ENCODE measurements at regions not wholly inside any gene's neighbourhood (a gene's known extent, or its start where the extent isn't known, plus 50 kb on each side); places are given as distances from the start of the nearest gene placed in this dataset.

DNA sequence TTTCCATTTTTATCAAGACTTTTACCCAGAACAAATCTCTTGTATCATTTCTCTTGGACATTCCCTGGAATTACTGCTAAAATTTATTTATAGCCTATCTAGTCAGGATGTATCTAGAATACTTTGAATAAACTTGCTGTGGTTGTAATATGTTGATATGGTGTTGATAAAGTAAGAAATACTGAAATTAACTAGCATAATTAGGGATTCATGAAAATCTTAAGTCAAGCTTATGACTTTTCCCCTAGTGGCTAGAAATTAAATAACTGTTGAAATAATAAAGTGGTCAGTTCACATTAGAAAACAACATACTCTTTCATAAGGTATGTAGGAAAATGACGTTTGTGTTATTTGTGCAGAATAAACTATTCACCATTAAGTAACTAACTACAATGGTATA, 73.1 kb upstream of the ANKRD50 start:
- TF ChIP-seq CTCF (IDR thresholded peaks at IDR 0.05), result peak in 1 of 3 experiments; percentile 42
- TF ChIP-seq POLR2A (IDR thresholded peaks at IDR 0.05), result no peak

All from testis (tissue), 2 donors.